Gastroesophageal sphincter (tissue), 3 donors: ENCODE measurements at regions not wholly inside any gene's neighbourhood (a gene's known extent, or its start where the extent isn't known, plus 50 kb on each side); places are given as distances from the start of the nearest gene placed in this dataset.
"Not testable (repeated sequence)": the region's sequence is repeated elsewhere in the genome, so short reads cannot be mapped to it uniquely, and the experiment has no call there.

Source experiments
- EP300 ChIP-seq: sonication (generic); formaldehyde crosslinking; IDR thresholded peaks from one replicate; pipeline ENCODE4 v1.6.1; 2017; ENCODE audit warnings: antibody characterized with exemption, mild to moderate bottlenecking
- POLR2A ChIP-seq, 2 donors: fragments of 450-650 bp; IDR thresholded peaks; one replicate each; pipeline ENCODE4 v1.6.1; 2017; ENCODE audit warnings: antibody characterized with exemption in 2 of 2, mild to moderate bottlenecking in 2 of 2, moderate library complexity in 1 of 2
- POLR2AphosphoS5 ChIP-seq: sonication (generic); formaldehyde crosslinking; IDR thresholded peaks from one replicate; pipeline ENCODE4 v1.6.1; 2017; ENCODE audit warnings: antibody characterized with exemption
- TF ChIP-seq, protein P1 (sequence below), 4 experiments: fragments of 200-600 bp in 2 of 4; fragments of 450-650 bp in 2 of 4; sonication (generic) in 1 of 4; IDR thresholded peaks; one replicate each; pipeline ENCODE4 v1.5.1; 2017 to 2019; ENCODE audit warnings: antibody characterized with exemption in 4 of 4, mild to moderate bottlenecking in 2 of 4, moderate library complexity in 2 of 4

DNA sequence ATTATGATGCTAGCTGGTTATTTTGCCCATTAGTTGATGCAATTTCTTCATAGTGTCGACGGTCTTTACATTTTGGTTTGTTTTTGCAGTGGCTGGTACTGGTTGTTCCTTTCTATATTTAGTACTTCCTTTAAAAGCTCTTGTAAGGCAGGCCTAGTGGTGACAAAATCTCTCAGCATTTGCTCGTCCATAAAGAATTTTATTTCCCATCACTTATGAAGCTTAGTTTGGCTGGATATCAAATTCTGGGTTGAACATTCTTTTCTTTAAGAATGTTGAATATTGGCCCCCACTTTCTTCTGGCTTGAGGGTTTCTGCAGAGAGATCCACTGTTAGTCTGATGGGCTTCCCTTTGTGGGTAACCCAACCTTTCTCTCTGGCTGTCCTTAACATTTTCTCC lies 219.8 kb upstream of the VLDLR start:
- TF ChIP-seq POLR2A (IDR thresholded peaks at IDR 0.05); POLR2AphosphoS5; EP300: not testable (repeated sequence)
- TF ChIP-seq, protein P1, sequence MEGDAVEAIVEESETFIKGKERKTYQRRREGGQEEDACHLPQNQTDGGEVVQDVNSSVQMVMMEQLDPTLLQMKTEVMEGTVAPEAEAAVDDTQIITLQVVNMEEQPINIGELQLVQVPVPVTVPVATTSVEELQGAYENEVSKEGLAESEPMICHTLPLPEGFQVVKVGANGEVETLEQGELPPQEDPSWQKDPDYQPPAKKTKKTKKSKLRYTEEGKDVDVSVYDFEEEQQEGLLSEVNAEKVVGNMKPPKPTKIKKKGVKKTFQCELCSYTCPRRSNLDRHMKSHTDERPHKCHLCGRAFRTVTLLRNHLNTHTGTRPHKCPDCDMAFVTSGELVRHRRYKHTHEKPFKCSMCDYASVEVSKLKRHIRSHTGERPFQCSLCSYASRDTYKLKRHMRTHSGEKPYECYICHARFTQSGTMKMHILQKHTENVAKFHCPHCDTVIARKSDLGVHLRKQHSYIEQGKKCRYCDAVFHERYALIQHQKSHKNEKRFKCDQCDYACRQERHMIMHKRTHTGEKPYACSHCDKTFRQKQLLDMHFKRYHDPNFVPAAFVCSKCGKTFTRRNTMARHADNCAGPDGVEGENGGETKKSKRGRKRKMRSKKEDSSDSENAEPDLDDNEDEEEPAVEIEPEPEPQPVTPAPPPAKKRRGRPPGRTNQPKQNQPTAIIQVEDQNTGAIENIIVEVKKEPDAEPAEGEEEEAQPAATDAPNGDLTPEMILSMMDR (IDR thresholded peaks at IDR 0.05): not testable (repeated sequence)
